Pancreas (tissue), 10 donors: ENCODE measurements at regions not wholly inside any gene's neighbourhood (a gene's known extent, or its start where the extent isn't known, plus 50 kb on each side); places are given as distances from the start of the nearest gene placed in this dataset.
A peak's percentile ranks its signal among the peaks of the same experiment; 100 is the strongest.

Experiments
- ATAC-seq, 4 donors: fragments of 200-7000 bp; cut with Tn5 transposase; one replicate each; pipeline versions ENCODE4 v1.8.0 to v1.9.1; 2020; ENCODE audit warnings: mild to moderate bottlenecking in 4 of 4, moderate library complexity in 4 of 4
- DNase-seq, 6 donors: peaks; one replicate each; pipeline ENCODE4 v3.0.0-alpha.2; 2020
- FAIRE-seq: peaks from 2 replicates; lab custom pipeline; 2012; peaks lifted over from hg19 to GRCh38; lab: Jason Lieb, UNC
- H3K27ac ChIP-seq, 4 donors: fragments of 200-600 bp; sonication (generic); 1 replicate in 3 of 4; 2 replicates in 1 of 4; pipeline versions ENCODE4 v1.5.0 to v1.8.0; 2020
- H3K27me3 ChIP-seq, 4 donors: fragments of 200-600 bp; one replicate each; pipeline ENCODE4 v1.8.0; 2021
- H3K36me3 ChIP-seq, 3 donors: fragments of 200-600 bp; sonication (generic) in 1 of 3; one replicate each; pipeline versions ENCODE4 v1.5.0 to v1.8.0; 2020 to 2021
- H3K4me1 ChIP-seq, 3 donors: fragments of 200-600 bp; one replicate each; pipeline ENCODE4 v1.8.0; 2021
- H3K4me3 ChIP-seq, 4 donors: fragments of 200-600 bp; sonication (generic) in 2 of 4; one replicate each; pipeline versions ENCODE4 v1.5.0 to v1.8.0; 2020 to 2021
- H3K9me3 ChIP-seq, 4 donors: fragments of 200-600 bp; one replicate each; pipeline ENCODE4 v1.8.0; 2021
- WGBS, 2 donors: extraction: QIAGEN DNeasy Blood & Tissue Kit; methylation state at CpG; one replicate each; pipeline ENCODE4 v1.1.7; 2013; 5-methylcytosine and 5-hydroxymethylcytosine counted together
- intact Hi-C, 3 donors: fragments of 100-400 bp; cut with DNase I; formaldehyde crosslinking; loops; one replicate each; pipeline versions ENCODE4 v1.11.1 to v1.14.2; 2022
- TF ChIP-seq, protein P1 (sequence below), 4 donors: fragments of 200-600 bp; sonication (generic) in 3 of 4; IDR thresholded peaks; one replicate each; pipeline versions ENCODE4 v1.5.0 to v1.8.0; 2021; ENCODE audit warnings: antibody characterized with exemption in 4 of 4
- donor health status: healthy with polysubstance abuse.
- donor health status: DM: no; HTN: no; CAD: no; lungs with moderate emphysema.
- donor health status: DM: no; HTN: no; CAD: no.
- donor health status: control.
- donor health status: control.
- donor health status: Bipolar disorder and iron deficiency.
- donor health status: DM: yes; HTN: yes; CAD: no.
- donor health status: DM: no; HTN: no; CAD: no.
- donor health status: DM: no; HTN: no; CAD: no.
- donor health status: DM: yes; HTN: yes; CAD: no.

DNA sequence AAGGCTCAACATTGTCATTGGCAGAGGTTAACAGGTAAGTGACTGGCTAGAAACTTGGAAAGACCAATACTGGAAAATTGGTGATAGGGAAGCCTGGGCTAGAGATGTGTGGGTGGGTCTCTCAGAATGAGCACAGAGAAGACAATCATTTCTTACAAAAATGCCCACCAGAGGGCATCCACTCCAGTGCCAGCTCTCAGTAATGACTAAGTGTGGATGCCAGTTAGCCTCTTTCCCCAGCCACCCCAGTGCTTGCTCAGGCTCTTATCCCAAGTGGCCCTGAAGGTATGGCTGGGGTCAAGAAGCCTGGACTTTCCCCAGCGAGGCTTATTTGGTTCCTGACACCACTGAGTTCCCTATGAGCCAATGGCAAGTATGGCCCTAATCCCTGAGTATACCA lies 115.9 kb upstream of the ST8SIA2 start:
- Histone ChIP-seq H3K4me3 (no peak overlapping the region), H3K27ac (no peak overlapping the region), H3K9me3 (no peaks in the 10 kb centered on the region), H3K36me3 (no peaks in the 10 kb centered on the region), H3K27me3 (no peaks in the 10 kb centered on the region), H3K4me1 (no peaks in the 10 kb centered on the region)
- FAIRE-seq (no peak), DNase-seq (peak in 1 of 6 donors; percentile 11), ATAC-seq (peak in 3 of 4 donors; percentile 55 to 61 (median 55))
- intact Hi-C loops, result loop anchor here in 1 of 3 donors (10.0 kb wide), 1 partner anchor 437 kb away; no protein-coding TSS in a partner anchor
- TF ChIP-seq, protein P1, sequence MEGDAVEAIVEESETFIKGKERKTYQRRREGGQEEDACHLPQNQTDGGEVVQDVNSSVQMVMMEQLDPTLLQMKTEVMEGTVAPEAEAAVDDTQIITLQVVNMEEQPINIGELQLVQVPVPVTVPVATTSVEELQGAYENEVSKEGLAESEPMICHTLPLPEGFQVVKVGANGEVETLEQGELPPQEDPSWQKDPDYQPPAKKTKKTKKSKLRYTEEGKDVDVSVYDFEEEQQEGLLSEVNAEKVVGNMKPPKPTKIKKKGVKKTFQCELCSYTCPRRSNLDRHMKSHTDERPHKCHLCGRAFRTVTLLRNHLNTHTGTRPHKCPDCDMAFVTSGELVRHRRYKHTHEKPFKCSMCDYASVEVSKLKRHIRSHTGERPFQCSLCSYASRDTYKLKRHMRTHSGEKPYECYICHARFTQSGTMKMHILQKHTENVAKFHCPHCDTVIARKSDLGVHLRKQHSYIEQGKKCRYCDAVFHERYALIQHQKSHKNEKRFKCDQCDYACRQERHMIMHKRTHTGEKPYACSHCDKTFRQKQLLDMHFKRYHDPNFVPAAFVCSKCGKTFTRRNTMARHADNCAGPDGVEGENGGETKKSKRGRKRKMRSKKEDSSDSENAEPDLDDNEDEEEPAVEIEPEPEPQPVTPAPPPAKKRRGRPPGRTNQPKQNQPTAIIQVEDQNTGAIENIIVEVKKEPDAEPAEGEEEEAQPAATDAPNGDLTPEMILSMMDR (IDR thresholded peaks at IDR 0.05), result no peak
- 0 to 58% methylated on average over 1 of the region's 1 CpG for WGBS, 2 donors

DNA sequence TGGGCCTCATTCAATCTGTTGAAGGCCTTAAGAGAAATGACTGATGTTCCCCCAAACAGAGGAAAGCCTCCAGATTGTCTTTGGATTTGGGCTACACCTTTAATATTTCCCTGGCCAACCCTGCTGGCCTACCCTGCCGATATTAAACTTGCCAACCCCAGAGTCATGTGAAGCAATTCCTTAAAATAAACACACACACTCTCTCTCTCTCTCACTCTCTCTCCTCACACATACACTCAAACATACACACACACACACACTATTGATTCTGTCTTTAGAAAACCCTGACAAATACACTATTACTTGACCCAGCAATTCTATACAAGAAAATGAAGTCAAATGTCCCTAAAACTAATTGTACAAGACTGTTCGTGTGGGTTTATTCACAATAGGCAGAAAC lies 109.9 kb upstream of the ST8SIA2 start:
- WGBS, 2 donors, result 14 to 19% methylated on average over 2 of the region's 2 CpGs
- no peaks in the 10 kb centered on the region for H3K36me3 ChIP-seq
- TF ChIP-seq, protein P1 (IDR thresholded peaks at IDR 0.05), result no peak
- intact Hi-C loops, result no loop called here
- H3K4me1 ChIP-seq, result peaks cover 0 to 8% (median 0%) of the 10 kb centered on the region in 3 donors
- H3K4me3 ChIP-seq, result no peak overlapping the region
- DNase-seq (no peak), FAIRE-seq (no peak), ATAC-seq (peak in 3 of 4 donors; percentile 68 to 80 (median 75))
- no peaks in the 10 kb centered on the region for H3K9me3 ChIP-seq
- H3K27me3 ChIP-seq, result no peaks in the 10 kb centered on the region
- no peak overlapping the region for H3K27ac ChIP-seq

DNA sequence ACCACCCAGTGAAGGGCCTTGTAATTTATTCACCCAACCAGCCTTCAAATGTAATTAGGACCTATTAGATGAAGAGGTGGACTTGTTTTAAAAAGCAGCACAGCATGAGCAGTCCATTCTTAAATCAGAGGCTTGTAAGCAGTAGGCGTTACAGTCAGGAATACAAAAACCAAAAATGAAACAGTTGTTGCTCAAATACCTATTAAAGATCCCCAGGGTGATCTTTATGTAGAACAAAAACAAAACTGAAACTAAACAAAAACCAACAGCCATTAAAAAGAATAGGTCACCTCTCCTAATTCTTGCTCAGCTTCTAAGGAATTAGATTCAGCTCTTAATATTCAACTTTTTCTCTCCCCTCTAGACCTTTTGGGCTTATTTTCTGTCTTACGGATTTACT lies 104.9 kb upstream of the ST8SIA2 start:
- WGBS, 2 donors, result 75 to 88% methylated on average over 2 of the region's 2 CpGs
- TF ChIP-seq, protein P1 (IDR thresholded peaks at IDR 0.05), result no peak
- Histone ChIP-seq H3K4me1 (peaks cover 0 to 6% (median 0%) of the 10 kb centered on the region in 3 donors), H3K27me3 (peaks cover 0 to 5% (median 2%) of the 10 kb centered on the region in 4 donors), H3K27ac (no peak overlapping the region), H3K4me3 (no peak overlapping the region), H3K9me3 (no peaks in the 10 kb centered on the region), H3K36me3 (no peaks in the 10 kb centered on the region)
- ATAC-seq (no peak), FAIRE-seq (no peak), DNase-seq (no peak)
- intact Hi-C loops, result no loop called here

DNA sequence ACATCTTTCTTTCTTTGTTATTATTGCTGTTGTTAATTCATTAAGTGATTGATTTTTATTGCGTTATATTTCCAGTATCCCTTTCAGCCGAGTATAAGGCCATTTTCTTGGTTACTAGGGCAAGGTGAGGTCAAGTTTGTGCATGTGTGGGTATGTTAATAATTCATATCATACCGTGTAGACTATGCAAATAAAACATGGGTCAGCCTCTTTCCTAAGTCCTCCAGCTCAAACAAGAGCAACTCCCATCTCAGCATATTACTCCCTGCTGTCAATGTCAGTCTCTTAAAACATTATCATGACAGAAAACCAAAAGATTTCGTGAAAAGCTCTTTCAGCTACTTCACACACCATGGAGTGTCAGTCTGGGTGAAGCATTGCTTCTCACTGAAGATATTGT lies 103.9 kb upstream of the ST8SIA2 start:
- no peaks in the 10 kb centered on the region for H3K4me1 ChIP-seq
- TF ChIP-seq, protein P1 (IDR thresholded peaks at IDR 0.05), result no peak
- intact Hi-C loops, result no loop called here
- 46 to 52% methylated on average over 4 of the region's 4 CpGs for WGBS, 2 donors
- no peak for ATAC-seq
- FAIRE-seq, result no peak
- no peak for DNase-seq
- no peak overlapping the region for H3K4me3 ChIP-seq
- no peaks in the 10 kb centered on the region for H3K9me3 ChIP-seq
- no peaks in the 10 kb centered on the region for H3K36me3 ChIP-seq
- no peak overlapping the region for H3K27ac ChIP-seq
- peaks cover 0 to 9% (median 2%) of the 10 kb centered on the region in 4 donors for H3K27me3 ChIP-seq

DNA sequence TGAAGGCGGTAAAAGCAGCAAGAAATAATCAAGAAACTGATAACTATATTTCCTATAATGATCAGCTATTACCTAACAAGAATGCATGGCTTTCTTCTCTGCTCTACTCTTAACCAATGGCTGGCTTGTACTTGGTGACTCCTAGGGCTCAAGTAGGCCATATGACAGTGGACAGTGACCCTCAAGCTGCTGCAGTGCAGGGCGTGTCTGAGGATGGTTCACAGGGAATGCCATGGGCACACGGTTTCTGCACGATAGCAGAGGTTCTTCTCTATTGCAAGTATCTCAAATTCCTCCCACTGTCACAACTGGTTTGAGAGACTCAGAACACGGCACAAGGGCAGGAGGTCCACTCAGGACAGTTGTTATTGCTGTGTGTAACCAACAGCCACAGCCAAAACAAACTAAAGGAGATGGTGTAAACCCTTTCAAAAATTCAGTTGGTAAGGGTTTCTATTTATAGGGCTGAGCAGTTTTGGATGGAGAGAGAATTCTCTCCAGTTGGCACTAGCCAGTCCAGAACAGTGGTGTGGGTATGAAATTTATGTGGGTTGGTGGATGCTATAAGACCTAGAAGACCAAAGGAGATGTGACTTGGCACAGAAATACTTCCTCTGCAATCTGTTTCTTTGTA lies 103.2 kb upstream of the ST8SIA2 start:
- Histone ChIP-seq H3K9me3 (no peaks in the 10 kb centered on the region), H3K27me3 (peaks cover 0 to 9% (median 2%) of the 10 kb centered on the region in 4 donors), H3K36me3 (no peaks in the 10 kb centered on the region), H3K27ac (no peak overlapping the region), H3K4me3 (no peak overlapping the region), H3K4me1 (no peaks in the 10 kb centered on the region)
- ATAC-seq (no peak), DNase-seq (no peak), FAIRE-seq (no peak)
- intact Hi-C loops, result no loop called here
- TF ChIP-seq, protein P1 (IDR thresholded peaks at IDR 0.05), result no peak
- 84 to 85% methylated on average over 5 of the region's 5 CpGs for WGBS, 2 donors
